NCI-H2171 (cell line): ENCODE measurements at regions not wholly inside any gene's neighbourhood (a gene's known extent, or its start where the extent isn't known, plus 50 kb on each side); places are given as distances from the start of the nearest gene placed in this dataset.
A peak's percentile ranks its signal among the peaks of the same experiment; 100 is the strongest.

Source experiments
- DNase-seq: peaks from one replicate; lab custom pipeline; 2025; lab: John Stamatoyannopoulos, UW

GRCh38 chr17:77887110-77887463 is 71.4 kb upstream of the TNRC6C start:
- DNase-seq: no peak

GRCh38 chr17:77887464-77888241 is 70.8 kb upstream of the TNRC6C start:
- peak; percentile 88 for DNase-seq

GRCh38 chr17:77888242-77889134 is 70.0 kb upstream of the TNRC6C start:
- no peak for DNase-seq

GRCh38 chr17:77889135-77889505 is 69.4 kb upstream of the TNRC6C start:
- no peak for DNase-seq

GRCh38 chr17:77889866-77890760 is 68.4 kb upstream of the TNRC6C start:
- DNase-seq: no peak

- DNase-seq: no peak
Observed at GRCh38 chr17:77890771-77891170, 67.7 kb upstream of the TNRC6C start.

GRCh38 chr17:77891602-77892001 is 66.9 kb upstream of the TNRC6C start:
- DNase-seq: no peak

GRCh38 chr17:77892031-77892430 is 66.5 kb upstream of the TNRC6C start:
- no peak for DNase-seq

- DNase-seq: no peak
Observed at GRCh38 chr17:77892469-77893143, 65.9 kb upstream of the TNRC6C start.

- no peak for DNase-seq
Observed at GRCh38 chr17:77893144-77894044, 65.1 kb upstream of the TNRC6C start.

GRCh38 chr17:77894126-77894956 is 64.2 kb upstream of the TNRC6C start:
- no peak for DNase-seq

- no peak for DNase-seq
Observed at GRCh38 chr17:77897741-77898301, 60.7 kb upstream of the TNRC6C start.

GRCh38 chr17:77898521-77899434 is 59.7 kb upstream of the TNRC6C start:
- DNase-seq: no peak

GRCh38 chr17:77899498-77899897 is 59.0 kb upstream of the TNRC6C start:
- peak; percentile 36 for DNase-seq

- no peak for DNase-seq
Observed at GRCh38 chr17:77901481-77901880, 57.0 kb upstream of the TNRC6C start.

GRCh38 chr17:77905266-77905665 is 53.2 kb upstream of the TNRC6C start:
- no peak for DNase-seq

- DNase-seq: no peak
Observed at GRCh38 chr17:77905766-77906165, 52.7 kb upstream of the TNRC6C start.

GRCh38 chr17:77906377-77906871 is 52.1 kb upstream of the TNRC6C start:
- no peak for DNase-seq
